ENCODE measurements at regions not wholly inside any gene's neighbourhood (a gene's known extent, or its start where the extent isn't known, plus 50 kb on each side); places are given as distances from the start of the nearest gene placed in this dataset.

GRCh38 chr9:638152-638551, 203.3 kb upstream of the DMRT1 start:
- H3K27ac ChIP-seq: no peak overlapping the region

GRCh38 chr9:642014-642413, 199.5 kb upstream of the DMRT1 start:
- no peak overlapping the region for H3K27ac ChIP-seq
- no peak for TF ChIP-seq CTCF (IDR thresholded peaks at IDR 0.05)
- TF ChIP-seq ZFX (IDR thresholded peaks at IDR 0.05; ENCODE audit: borderline replicate concordance): no peak

More at GRCh38 chr9:638152-638551, 203.3 kb upstream of the DMRT1 start:
- TF ChIP-seq ZFX (IDR thresholded peaks at IDR 0.05; ENCODE audit: borderline replicate concordance) (no peak), CTCF (IDR thresholded peaks at IDR 0.05) (no peak)

- TF ChIP-seq ZFX (IDR thresholded peaks at IDR 0.05; ENCODE audit: borderline replicate concordance) (no peak), CTCF (IDR thresholded peaks at IDR 0.05) (no peak)
- no peak overlapping the region for H3K27ac ChIP-seq
These were observed 197.5 kb upstream of the DMRT1 start for GRCh38 chr9:643966-644365.

GRCh38 chr9:647522-647921, 194.0 kb upstream of the DMRT1 start:
- no peak for TF ChIP-seq CTCF (IDR thresholded peaks at IDR 0.05)
- no peak for TF ChIP-seq ZFX (IDR thresholded peaks at IDR 0.05; ENCODE audit: borderline replicate concordance)
- H3K27ac ChIP-seq: no peak overlapping the region

GRCh38 chr9:649128-650074, 192.1 kb upstream of the DMRT1 start:
- no peak overlapping the region for H3K27ac ChIP-seq
- TF ChIP-seq ZFX (IDR thresholded peaks at IDR 0.05; ENCODE audit: borderline replicate concordance) (no peak), CTCF (IDR thresholded peaks at IDR 0.05) (no peak)

GRCh38 chr9:650362-650761, 191.1 kb upstream of the DMRT1 start:
- TF ChIP-seq CTCF (IDR thresholded peaks at IDR 0.05) (no peak), ZFX (IDR thresholded peaks at IDR 0.05; ENCODE audit: borderline replicate concordance) (no peak)
- H3K27ac ChIP-seq: no peak overlapping the region

GRCh38 chr9:651371-651770, 190.1 kb upstream of the DMRT1 start:
- TF ChIP-seq CTCF (IDR thresholded peaks at IDR 0.05) (no peak), ZFX (IDR thresholded peaks at IDR 0.05; ENCODE audit: borderline replicate concordance) (no peak)
- H3K27ac ChIP-seq: no peak overlapping the region

Measured in 22Rv1 (cell line).